ENCODE measurements at regions not wholly inside any gene's neighbourhood (a gene's known extent, or its start where the extent isn't known, plus 50 kb on each side); places are given as distances from the start of the nearest gene placed in this dataset.

GRCh38 chr12:105765053-105766014, 373.4 kb downstream of the NUAK1 start:
- DNase-seq (no peak), ATAC-seq (ENCODE audit: low read depth in 2 of 2) (no peak)
- Mint-ChIP-seq H3K27me3 (peaks cover 6% of the 10 kb centered on the region), H3K36me3 (no peaks in the 10 kb centered on the region), H3K4me1 (no peaks in the 10 kb centered on the region), H3K27ac (no peak overlapping the region), H3K4me3 (no peak overlapping the region), H3K9me3 (peaks cover 0 to 5% (median 2%) of the 10 kb centered on the region in 7 donors)
- Histone ChIP-seq H3K4me3 (ENCODE audit: low read depth, low read length) (no peak overlapping the region), H3K27ac (ENCODE audit: insufficient read depth, low read length, poor library complexity, severe bottlenecking) (no peak overlapping the region), H3K36me3 (ENCODE audit: control insufficient read depth, insufficient read depth, low read length) (no peaks in the 10 kb centered on the region), H3K9me3 (ENCODE audit: control insufficient read depth in 2 of 2, low read length in 2 of 2) (no peaks in the 10 kb centered on the region), H3K27me3 (ENCODE audit: control insufficient read depth, insufficient read depth, low read length) (no peaks in the 10 kb centered on the region), H3K4me1 (ENCODE audit: control insufficient read depth, insufficient read depth, low read length, poor library complexity, severe bottlenecking) (no peaks in the 10 kb centered on the region)

GRCh38 chr12:105766029-105766428, 372.7 kb downstream of the NUAK1 start:
- no peak overlapping the region for H3K27ac ChIP-seq (ENCODE audit: insufficient read depth, low read length, poor library complexity, severe bottlenecking)
- DNase-seq, result no peak
- no peaks in the 10 kb centered on the region for H3K36me3 ChIP-seq (ENCODE audit: control insufficient read depth, insufficient read depth, low read length)
- no peak for ATAC-seq (ENCODE audit: low read depth in 2 of 2)
- no peaks in the 10 kb centered on the region for H3K9me3 ChIP-seq (ENCODE audit: control insufficient read depth in 2 of 2, low read length in 2 of 2)
- H3K9me3 Mint-ChIP-seq, result peaks cover 0 to 5% (median 2%) of the 10 kb centered on the region in 7 donors
- no peak overlapping the region for H3K4me3 Mint-ChIP-seq
- no peak overlapping the region for H3K27ac Mint-ChIP-seq
- H3K27me3 ChIP-seq (ENCODE audit: control insufficient read depth, insufficient read depth, low read length), result peaks cover 2% of the 10 kb centered on the region
- H3K4me1 Mint-ChIP-seq, result no peaks in the 10 kb centered on the region
- H3K27me3 Mint-ChIP-seq, result peaks cover 6% of the 10 kb centered on the region
- H3K4me1 ChIP-seq (ENCODE audit: control insufficient read depth, insufficient read depth, low read length, poor library complexity, severe bottlenecking), result no peaks in the 10 kb centered on the region
- no peak overlapping the region for H3K4me3 ChIP-seq (ENCODE audit: low read depth, low read length)
- H3K36me3 Mint-ChIP-seq, result no peaks in the 10 kb centered on the region

- H3K4me3 ChIP-seq (ENCODE audit: low read depth, low read length), result no peak overlapping the region
- no peaks in the 10 kb centered on the region for H3K4me1 Mint-ChIP-seq
Measured at GRCh38 chr12:105769486-105769885, 369.3 kb downstream of the NUAK1 start.

GRCh38 chr12:105773471-105773870, 365.3 kb downstream of the NUAK1 start:
- no peak overlapping the region for H3K27ac Mint-ChIP-seq

More at GRCh38 chr12:105769486-105769885, 369.3 kb downstream of the NUAK1 start:
- H3K27ac ChIP-seq (ENCODE audit: insufficient read depth, low read length, poor library complexity, severe bottlenecking), result no peak overlapping the region
- Mint-ChIP-seq H3K27me3 (peaks cover 6% of the 10 kb centered on the region), H3K36me3 (no peaks in the 10 kb centered on the region), H3K27ac (no peak overlapping the region), H3K9me3 (peaks cover 0 to 7% (median 0%) of the 10 kb centered on the region in 7 donors), H3K4me3 (no peak overlapping the region)
- DNase-seq, result no peak
- ATAC-seq (ENCODE audit: low read depth in 2 of 2), result no peak
- no peaks in the 10 kb centered on the region for H3K9me3 ChIP-seq (ENCODE audit: control insufficient read depth in 2 of 2, low read length in 2 of 2)
- H3K4me1 ChIP-seq (ENCODE audit: control insufficient read depth, insufficient read depth, low read length, poor library complexity, severe bottlenecking), result no peaks in the 10 kb centered on the region
- H3K36me3 ChIP-seq (ENCODE audit: control insufficient read depth, insufficient read depth, low read length), result no peaks in the 10 kb centered on the region
- peaks cover 2% of the 10 kb centered on the region for H3K27me3 ChIP-seq (ENCODE audit: control insufficient read depth, insufficient read depth, low read length)

GRCh38 chr12:105774037-105774436, 364.7 kb downstream of the NUAK1 start:
- H3K27ac ChIP-seq (ENCODE audit: insufficient read depth, low read length, poor library complexity, severe bottlenecking), result no peak overlapping the region
- H3K4me1 Mint-ChIP-seq, result no peaks in the 10 kb centered on the region
- H3K9me3 Mint-ChIP-seq, result peaks cover 0 to 7% (median 1%) of the 10 kb centered on the region in 7 donors
- no peaks in the 10 kb centered on the region for H3K27me3 Mint-ChIP-seq
- DNase-seq, result no peak
- H3K9me3 ChIP-seq (ENCODE audit: control insufficient read depth in 2 of 2, low read length in 2 of 2), result no peaks in the 10 kb centered on the region
- H3K36me3 ChIP-seq (ENCODE audit: control insufficient read depth, insufficient read depth, low read length), result no peaks in the 10 kb centered on the region
- H3K27me3 ChIP-seq (ENCODE audit: control insufficient read depth, insufficient read depth, low read length), result peaks cover 2% of the 10 kb centered on the region
- H3K4me3 ChIP-seq (ENCODE audit: low read depth, low read length), result no peak overlapping the region
- H3K4me3 Mint-ChIP-seq, result no peak overlapping the region
- no peaks in the 10 kb centered on the region for H3K4me1 ChIP-seq (ENCODE audit: control insufficient read depth, insufficient read depth, low read length, poor library complexity, severe bottlenecking)
- no peak for ATAC-seq (ENCODE audit: low read depth in 2 of 2)
- no peaks in the 10 kb centered on the region for H3K36me3 Mint-ChIP-seq
- H3K27ac Mint-ChIP-seq, result no peak overlapping the region

More at GRCh38 chr12:105773471-105773870, 365.3 kb downstream of the NUAK1 start:
- Mint-ChIP-seq H3K4me3 (no peak overlapping the region), H3K36me3 (no peaks in the 10 kb centered on the region), H3K4me1 (no peaks in the 10 kb centered on the region), H3K27me3 (no peaks in the 10 kb centered on the region), H3K9me3 (peaks cover 0 to 7% (median 1%) of the 10 kb centered on the region in 7 donors)
- DNase-seq, result no peak
- no peak for ATAC-seq (ENCODE audit: low read depth in 2 of 2)
- Histone ChIP-seq H3K36me3 (ENCODE audit: control insufficient read depth, insufficient read depth, low read length) (no peaks in the 10 kb centered on the region), H3K27me3 (ENCODE audit: control insufficient read depth, insufficient read depth, low read length) (peaks cover 2% of the 10 kb centered on the region), H3K27ac (ENCODE audit: insufficient read depth, low read length, poor library complexity, severe bottlenecking) (no peak overlapping the region), H3K4me1 (ENCODE audit: control insufficient read depth, insufficient read depth, low read length, poor library complexity, severe bottlenecking) (no peaks in the 10 kb centered on the region), H3K4me3 (ENCODE audit: low read depth, low read length) (no peak overlapping the region), H3K9me3 (ENCODE audit: control insufficient read depth in 2 of 2, low read length in 2 of 2) (no peaks in the 10 kb centered on the region)

GRCh38 chr12:105775343-105775742, 363.4 kb downstream of the NUAK1 start:
- H3K4me3 Mint-ChIP-seq, result no peak overlapping the region
- peaks cover 0 to 7% (median 1%) of the 10 kb centered on the region in 7 donors for H3K9me3 Mint-ChIP-seq
- no peak overlapping the region for H3K4me3 ChIP-seq (ENCODE audit: low read depth, low read length)
- no peaks in the 10 kb centered on the region for H3K27me3 Mint-ChIP-seq
- H3K27me3 ChIP-seq (ENCODE audit: control insufficient read depth, insufficient read depth, low read length), result peaks cover 2% of the 10 kb centered on the region
- ATAC-seq (ENCODE audit: low read depth in 2 of 2), result no peak
- no peak overlapping the region for H3K27ac ChIP-seq (ENCODE audit: insufficient read depth, low read length, poor library complexity, severe bottlenecking)
- H3K4me1 Mint-ChIP-seq, result no peaks in the 10 kb centered on the region
- H3K4me1 ChIP-seq (ENCODE audit: control insufficient read depth, insufficient read depth, low read length, poor library complexity, severe bottlenecking), result no peaks in the 10 kb centered on the region
- no peaks in the 10 kb centered on the region for H3K36me3 ChIP-seq (ENCODE audit: control insufficient read depth, insufficient read depth, low read length)
- no peak for DNase-seq
- no peaks in the 10 kb centered on the region for H3K9me3 ChIP-seq (ENCODE audit: control insufficient read depth in 2 of 2, low read length in 2 of 2)
- no peak overlapping the region for H3K27ac Mint-ChIP-seq
- H3K36me3 Mint-ChIP-seq, result no peaks in the 10 kb centered on the region

- peak in 1 of 3 donors; percentile 4 for DNase-seq
- no peaks in the 10 kb centered on the region for H3K27me3 Mint-ChIP-seq
- Histone ChIP-seq H3K27ac (ENCODE audit: insufficient read depth, low read length, poor library complexity, severe bottlenecking) (no peak overlapping the region), H3K36me3 (ENCODE audit: control insufficient read depth, insufficient read depth, low read length) (no peaks in the 10 kb centered on the region), H3K27me3 (ENCODE audit: control insufficient read depth, insufficient read depth, low read length) (peaks cover under 1% of the 10 kb centered on the region), H3K4me3 (ENCODE audit: low read depth, low read length) (no peak overlapping the region), H3K4me1 (ENCODE audit: control insufficient read depth, insufficient read depth, low read length, poor library complexity, severe bottlenecking) (no peaks in the 10 kb centered on the region), H3K9me3 (ENCODE audit: control insufficient read depth in 2 of 2, low read length in 2 of 2) (no peaks in the 10 kb centered on the region)
- ATAC-seq (ENCODE audit: low read depth in 2 of 2), result no peak
- H3K4me3 Mint-ChIP-seq, result no peak overlapping the region
- H3K4me1 Mint-ChIP-seq, result peaks cover 0 to 2% (median 0%) of the 10 kb centered on the region in 4 donors
- no peaks in the 10 kb centered on the region for H3K36me3 Mint-ChIP-seq
- H3K27ac Mint-ChIP-seq, result no peak overlapping the region
- H3K9me3 Mint-ChIP-seq, result peaks cover 0 to 7% (median 3%) of the 10 kb centered on the region in 7 donors
Measured at GRCh38 chr12:105783983-105784947, 354.5 kb downstream of the NUAK1 start.

All from CD4-positive, CD25-positive, alpha-beta regulatory T cell (primary cell).